AG10803 (cell line): ENCODE measurements at regions not wholly inside any gene's neighbourhood (a gene's known extent, or its start where the extent isn't known, plus 50 kb on each side); places are given as distances from the start of the nearest gene placed in this dataset.

Experiments
- DNase-seq: peaks from one replicate; pipeline ENCODE4 v3.0.0; 2010; ENCODE audit warnings: low read depth
- H3K4me3 ChIP-seq: 2 replicates; pipeline ENCODE4 v1.5.1; 2011; ENCODE audit warnings: mild to moderate bottlenecking, low read length, control low read depth
- TF ChIP-seq, protein P1 (sequence below): conservative IDR thresholded peaks from 2 replicates; pipeline ENCODE4 v1.5.1; 2011; ENCODE audit warnings: mild to moderate bottlenecking, low read length, control low read depth, inconsistent platforms

DNA sequence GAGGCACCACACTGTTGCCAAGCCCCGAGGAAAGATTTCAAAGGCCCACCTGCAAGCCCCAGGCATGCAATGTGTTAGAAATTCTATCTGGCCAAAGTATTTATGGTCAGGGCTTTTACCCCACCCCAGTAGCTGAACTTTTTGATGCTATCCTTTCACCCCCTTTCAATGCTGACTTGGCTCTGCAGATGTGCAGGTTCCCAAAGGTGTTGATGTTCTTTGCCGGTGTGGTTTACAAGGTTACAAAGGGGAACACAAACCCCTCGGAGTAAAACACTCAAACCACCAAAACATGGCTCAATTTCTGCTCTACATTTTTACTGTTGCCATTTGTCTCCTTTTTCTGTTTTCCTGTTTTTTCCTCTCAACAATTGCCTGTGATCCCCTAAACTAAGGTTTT, 145.4 kb upstream of the BNIP2 start:
- H3K4me3 ChIP-seq: no peak overlapping the region
- no peak for DNase-seq
- TF ChIP-seq, protein P1, sequence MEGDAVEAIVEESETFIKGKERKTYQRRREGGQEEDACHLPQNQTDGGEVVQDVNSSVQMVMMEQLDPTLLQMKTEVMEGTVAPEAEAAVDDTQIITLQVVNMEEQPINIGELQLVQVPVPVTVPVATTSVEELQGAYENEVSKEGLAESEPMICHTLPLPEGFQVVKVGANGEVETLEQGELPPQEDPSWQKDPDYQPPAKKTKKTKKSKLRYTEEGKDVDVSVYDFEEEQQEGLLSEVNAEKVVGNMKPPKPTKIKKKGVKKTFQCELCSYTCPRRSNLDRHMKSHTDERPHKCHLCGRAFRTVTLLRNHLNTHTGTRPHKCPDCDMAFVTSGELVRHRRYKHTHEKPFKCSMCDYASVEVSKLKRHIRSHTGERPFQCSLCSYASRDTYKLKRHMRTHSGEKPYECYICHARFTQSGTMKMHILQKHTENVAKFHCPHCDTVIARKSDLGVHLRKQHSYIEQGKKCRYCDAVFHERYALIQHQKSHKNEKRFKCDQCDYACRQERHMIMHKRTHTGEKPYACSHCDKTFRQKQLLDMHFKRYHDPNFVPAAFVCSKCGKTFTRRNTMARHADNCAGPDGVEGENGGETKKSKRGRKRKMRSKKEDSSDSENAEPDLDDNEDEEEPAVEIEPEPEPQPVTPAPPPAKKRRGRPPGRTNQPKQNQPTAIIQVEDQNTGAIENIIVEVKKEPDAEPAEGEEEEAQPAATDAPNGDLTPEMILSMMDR: no peak

DNA sequence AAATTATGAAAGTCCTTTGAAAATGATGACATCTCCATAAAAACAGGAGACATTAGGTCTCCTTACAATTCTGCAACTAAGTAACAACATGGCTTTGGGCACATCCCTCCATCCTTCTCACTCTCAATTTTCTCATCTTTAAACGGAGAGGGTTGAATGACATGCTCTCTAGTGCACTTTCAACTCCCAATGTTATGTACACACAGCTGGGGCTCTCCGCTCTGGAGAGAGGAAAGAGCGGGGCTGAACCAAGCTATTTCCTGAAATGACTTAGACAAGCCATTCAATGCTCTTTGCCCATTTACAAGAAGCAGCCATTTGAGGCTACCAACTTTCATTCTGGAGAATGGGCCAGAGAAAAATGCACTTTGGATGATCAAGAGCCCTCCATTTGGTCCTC, 144.2 kb upstream of the BNIP2 start:
- H3K4me3 ChIP-seq: no peak overlapping the region
- DNase-seq: no peak
- TF ChIP-seq, protein P1: no peak

DNA sequence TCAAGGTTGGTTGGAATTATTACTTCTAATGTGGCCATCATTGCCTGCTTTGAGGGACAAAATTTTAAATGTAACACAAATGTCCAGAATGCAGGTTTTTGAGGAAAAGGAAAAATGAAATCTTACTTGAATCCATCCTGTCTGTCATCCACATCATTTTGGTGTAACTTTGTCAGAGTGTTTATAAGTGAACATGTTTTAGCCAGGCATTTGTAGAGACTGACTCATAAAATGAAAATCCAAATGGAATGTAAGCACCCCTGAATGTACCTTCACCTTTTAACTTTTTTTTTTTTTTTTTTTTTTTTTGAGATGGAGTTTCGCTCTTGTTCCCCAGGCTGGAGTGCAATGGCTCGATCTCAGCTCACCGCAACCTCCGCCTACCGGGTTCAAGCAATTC, 141.8 kb upstream of the BNIP2 start:
- TF ChIP-seq, protein P1: no peak
- no peak overlapping the region for H3K4me3 ChIP-seq
- DNase-seq: no peak

DNA sequence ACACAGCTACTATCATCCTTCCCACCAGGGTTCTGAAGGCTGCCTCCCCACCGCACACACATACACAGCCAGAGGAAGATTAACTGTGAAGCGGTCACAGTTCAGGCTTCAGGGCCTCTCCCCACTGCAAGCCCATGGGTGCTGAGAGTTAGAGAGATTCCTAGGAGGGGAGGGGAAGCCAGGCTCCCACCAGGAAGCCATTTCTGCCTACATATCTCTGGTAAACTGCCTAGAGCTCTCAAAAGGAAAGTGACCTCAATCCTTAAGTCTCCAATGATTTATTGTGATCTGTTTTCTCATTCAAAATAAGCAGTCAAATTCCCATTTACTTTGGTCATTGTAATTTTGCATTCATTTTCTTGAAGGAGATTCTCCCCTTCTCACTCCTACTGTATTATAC, 141.0 kb upstream of the BNIP2 start:
- H3K4me3 ChIP-seq: no peak overlapping the region
- TF ChIP-seq, protein P1: no peak

DNA sequence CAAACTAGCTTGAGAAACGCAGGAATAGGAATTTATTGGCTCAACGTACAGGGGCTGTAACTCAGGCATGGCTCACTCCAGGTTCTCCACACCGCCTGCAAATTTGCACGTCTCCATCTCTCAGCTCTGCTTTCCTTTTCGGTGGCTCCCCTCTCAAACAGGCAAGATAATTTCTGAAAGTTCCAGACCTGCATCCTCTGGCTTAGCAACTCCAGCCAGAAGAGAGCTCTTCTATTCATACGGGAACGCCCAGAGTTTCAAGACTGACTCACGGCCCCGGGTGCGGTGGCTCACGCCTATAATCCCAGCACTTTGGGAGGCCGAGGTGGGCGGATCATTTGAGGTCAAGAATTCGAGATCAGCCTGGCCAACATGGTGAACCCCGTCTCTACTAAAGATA, 139.7 kb upstream of the BNIP2 start:
- H3K4me3 ChIP-seq: no peak overlapping the region
- TF ChIP-seq, protein P1: no peak
- DNase-seq: no peak

More for the DNA sequence above, 141.0 kb upstream of the BNIP2 start:
- no peak for DNase-seq

DNA sequence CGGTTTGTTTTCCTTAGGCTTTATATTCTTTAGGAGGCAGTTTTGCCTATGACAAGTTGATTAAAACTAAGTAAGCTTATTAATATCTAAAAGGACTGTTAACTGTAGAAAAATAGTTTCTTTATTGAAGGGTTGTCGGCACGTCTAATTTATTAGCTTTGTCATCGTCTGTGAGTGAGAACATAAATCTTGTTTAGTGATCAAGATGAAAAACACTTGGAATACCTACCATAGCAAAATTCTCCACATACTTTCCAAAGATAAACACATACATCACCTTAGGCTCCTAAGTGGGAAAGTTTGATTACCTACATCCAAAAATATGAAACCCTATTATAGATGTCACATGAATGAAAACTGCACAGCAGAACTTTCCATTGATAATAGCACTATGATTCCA, 139.1 kb upstream of the BNIP2 start:
- TF ChIP-seq, protein P1: no peak
- DNase-seq: no peak
- H3K4me3 ChIP-seq: no peak overlapping the region

DNA sequence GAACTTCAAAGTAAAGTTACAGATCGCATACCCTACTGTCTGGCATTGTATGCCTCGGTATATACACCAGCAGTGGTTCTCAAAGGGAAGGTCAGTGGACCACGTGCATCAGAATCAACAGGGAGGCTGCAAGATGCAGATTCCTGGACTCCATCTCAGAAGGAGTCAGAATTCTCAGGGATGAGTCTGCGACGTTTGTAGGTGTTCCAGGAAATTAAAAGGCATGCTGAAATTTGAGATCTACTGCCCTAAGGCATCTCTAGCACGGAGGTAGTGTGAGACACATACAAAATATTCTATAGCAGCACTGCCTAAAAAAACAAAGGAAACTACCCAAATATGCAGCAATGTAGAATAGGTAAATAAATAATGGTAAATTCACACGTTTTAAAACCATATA, 136.8 kb upstream of the BNIP2 start:
- no peak overlapping the region for H3K4me3 ChIP-seq
- TF ChIP-seq, protein P1: no peak
- no peak for DNase-seq
